NAMALWA (cell line): ENCODE measurements at regions not wholly inside any gene's neighbourhood (a gene's known extent, or its start where the extent isn't known, plus 50 kb on each side); places are given as distances from the start of the nearest gene placed in this dataset.

Experiments
- DNase-seq: peaks from one replicate; pipeline ENCODE4 v3.0.0-alpha.2; 2015; ENCODE audit warnings: low spot score

GRCh38 chr6:14187406-14187805 is 69.8 kb downstream of the CD83 start:
- no peak for DNase-seq

- DNase-seq, result no peak
Measured at GRCh38 chr6:14189074-14189473, 71.5 kb downstream of the CD83 start.

- no peak for DNase-seq
Measured at GRCh38 chr6:14190191-14190928, 72.8 kb downstream of the CD83 start.

- no peak for DNase-seq
Measured at GRCh38 chr6:14190929-14191224, 73.3 kb downstream of the CD83 start.

- DNase-seq, result no peak
Measured at GRCh38 chr6:14191761-14192160, 74.2 kb downstream of the CD83 start.

- no peak for DNase-seq
Measured at GRCh38 chr6:14192216-14192788, 74.7 kb downstream of the CD83 start.

- DNase-seq, result no peak
Measured at GRCh38 chr6:14193524-14193923, 76.0 kb downstream of the CD83 start.

GRCh38 chr6:14194483-14194882 is 76.9 kb downstream of the CD83 start:
- DNase-seq, result no peak

GRCh38 chr6:14194976-14195375 is 77.4 kb downstream of the CD83 start:
- DNase-seq, result no peak

GRCh38 chr6:14196026-14196425 is 78.5 kb downstream of the CD83 start:
- no peak for DNase-seq

- DNase-seq, result no peak
Measured at GRCh38 chr6:14197118-14197517, 79.5 kb downstream of the CD83 start.

GRCh38 chr6:14200047-14200446 is 82.5 kb downstream of the CD83 start:
- DNase-seq, result no peak

- no peak for DNase-seq
Measured at GRCh38 chr6:14202947-14203346, 85.4 kb downstream of the CD83 start.

- DNase-seq, result no peak
Measured at GRCh38 chr6:14206391-14206790, 88.8 kb downstream of the CD83 start.

- DNase-seq, result no peak
Measured at GRCh38 chr6:14207448-14207847, 89.9 kb downstream of the CD83 start.

- DNase-seq, result no peak
Measured at GRCh38 chr6:14209000-14209399, 91.4 kb downstream of the CD83 start.

- no peak for DNase-seq
Measured at GRCh38 chr6:14210077-14210476, 92.5 kb downstream of the CD83 start.

- peak; percentile 93 for DNase-seq
Measured at GRCh38 chr6:14210663-14211561, 93.3 kb downstream of the CD83 start.

- no peak for DNase-seq
Measured at GRCh38 chr6:14211562-14211942, 94.0 kb downstream of the CD83 start.

GRCh38 chr6:14212020-14212419 is 94.4 kb downstream of the CD83 start:
- DNase-seq, result no peak

- DNase-seq, result no peak
Measured at GRCh38 chr6:14212632-14213031, 95.1 kb downstream of the CD83 start.

GRCh38 chr6:14216946-14217684 is 99.5 kb downstream of the CD83 start:
- no peak for DNase-seq
